Urothelium cell line (cell line): ENCODE measurements at regions not wholly inside any gene's neighbourhood (a gene's known extent, or its start where the extent isn't known, plus 50 kb on each side); places are given as distances from the start of the nearest gene placed in this dataset.

Source experiments
- DNase-seq: peaks from one replicate; pipeline ENCODE4 v3.0.0; 2011; ENCODE audit warnings: low spot score, mixed read lengths
- FAIRE-seq: peaks from 2 replicates; lab custom pipeline; 2011; peaks lifted over from hg19 to GRCh38; lab: Jason Lieb, UNC

- DNase-seq (no peak), FAIRE-seq (no peak)
These were observed 93.1 kb downstream of the FAT3 start for GRCh38 chr11:92317721-92318120.

GRCh38 chr11:92322225-92322624, 97.6 kb downstream of the FAT3 start:
- peak; percentile 46 for FAIRE-seq
- no peak for DNase-seq

- FAIRE-seq (no peak), DNase-seq (no peak)
These were observed 100.3 kb downstream of the FAT3 start for GRCh38 chr11:92324890-92325289.

GRCh38 chr11:92325416-92325815, 100.8 kb downstream of the FAT3 start:
- FAIRE-seq: no peak

GRCh38 chr11:92329137-92329536, 104.5 kb downstream of the FAT3 start:
- FAIRE-seq: no peak
- no peak for DNase-seq

More at GRCh38 chr11:92325416-92325815, 100.8 kb downstream of the FAT3 start:
- DNase-seq: no peak

- FAIRE-seq (no peak), DNase-seq (no peak)
These were observed 105.0 kb downstream of the FAT3 start for GRCh38 chr11:92329646-92330045.

- FAIRE-seq: no peak
- no peak for DNase-seq
These were observed 105.5 kb downstream of the FAT3 start for GRCh38 chr11:92330114-92330513.

GRCh38 chr11:92332986-92333385, 108.4 kb downstream of the FAT3 start:
- FAIRE-seq: no peak
- no peak for DNase-seq

- FAIRE-seq (no peak), DNase-seq (no peak)
These were observed 116.2 kb downstream of the FAT3 start for GRCh38 chr11:92340839-92341238.

GRCh38 chr11:92342034-92342720, 117.6 kb downstream of the FAT3 start:
- DNase-seq: no peak
- FAIRE-seq: no peak

GRCh38 chr11:92342886-92343285, 118.3 kb downstream of the FAT3 start:
- no peak for FAIRE-seq
- DNase-seq: no peak

GRCh38 chr11:92346220-92346619, 121.6 kb downstream of the FAT3 start:
- no peak for DNase-seq
- no peak for FAIRE-seq

- DNase-seq: no peak
- FAIRE-seq: no peak
These were observed 122.8 kb downstream of the FAT3 start for GRCh38 chr11:92347454-92347853.

GRCh38 chr11:92349486-92350156, 125.0 kb downstream of the FAT3 start:
- DNase-seq: no peak
- no peak for FAIRE-seq

- DNase-seq (peak; percentile 14), FAIRE-seq (no peak)
These were observed 132.7 kb downstream of the FAT3 start for GRCh38 chr11:92357344-92357743.

- no peak for FAIRE-seq
- DNase-seq: no peak
These were observed 133.2 kb downstream of the FAT3 start for GRCh38 chr11:92357841-92358240.

GRCh38 chr11:92361551-92361950, 136.9 kb downstream of the FAT3 start:
- no peak for FAIRE-seq

GRCh38 chr11:92362989-92363388, 138.4 kb downstream of the FAT3 start:
- DNase-seq (no peak), FAIRE-seq (no peak)

More at GRCh38 chr11:92361551-92361950, 136.9 kb downstream of the FAT3 start:
- no peak for DNase-seq

- FAIRE-seq (no peak), DNase-seq (no peak)
These were observed 139.6 kb downstream of the FAT3 start for GRCh38 chr11:92364177-92364576.

GRCh38 chr11:92376146-92376599, 151.6 kb downstream of the FAT3 start:
- FAIRE-seq (no peak), DNase-seq (no peak)

GRCh38 chr11:92376680-92377079, 152.1 kb downstream of the FAT3 start:
- FAIRE-seq: no peak

GRCh38 chr11:92380882-92381281, 156.3 kb downstream of the FAT3 start:
- DNase-seq: no peak

More at GRCh38 chr11:92376680-92377079, 152.1 kb downstream of the FAT3 start:
- no peak for DNase-seq

More at GRCh38 chr11:92380882-92381281, 156.3 kb downstream of the FAT3 start:
- FAIRE-seq: no peak
